Ramos (cell line): ENCODE measurements at regions not wholly inside any gene's neighbourhood (a gene's known extent, or its start where the extent isn't known, plus 50 kb on each side); places are given as distances from the start of the nearest gene placed in this dataset.
"Not testable (repeated sequence)": the region's sequence is repeated elsewhere in the genome, so short reads cannot be mapped to it uniquely, and the experiment has no call there.

Experiments used
- in situ Hi-C: fragments of 300-500 bp; cut with MboI; formaldehyde crosslinking; loops from one replicate; pipeline ENCODE4 v1.14.3; 2022; ENCODE audit warnings: low sequenced_read_pairs; ENCODE audit not compliant: unreplicated experiment

DNA sequence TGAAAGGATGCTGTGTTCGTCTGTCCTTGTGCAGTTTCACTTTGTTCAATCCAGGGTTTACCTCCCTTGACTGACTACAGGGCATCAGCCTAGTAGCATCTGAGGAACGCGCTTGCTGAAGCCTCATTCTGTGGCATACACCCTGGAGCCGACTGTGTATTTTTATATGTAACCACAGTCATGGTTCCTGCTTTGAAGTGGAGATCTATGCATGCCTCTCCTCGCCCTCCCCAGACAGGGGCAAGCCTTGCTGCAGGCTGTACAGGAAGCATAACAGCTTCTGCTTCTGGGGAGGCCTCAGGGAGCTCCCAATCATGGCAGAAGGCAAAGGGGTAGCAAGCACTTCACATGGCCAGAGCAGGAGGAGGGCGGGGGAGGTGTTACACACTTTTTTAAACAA, 262.1 kb downstream of the BCL11B start:
- in situ Hi-C loops, result no loop called here

DNA sequence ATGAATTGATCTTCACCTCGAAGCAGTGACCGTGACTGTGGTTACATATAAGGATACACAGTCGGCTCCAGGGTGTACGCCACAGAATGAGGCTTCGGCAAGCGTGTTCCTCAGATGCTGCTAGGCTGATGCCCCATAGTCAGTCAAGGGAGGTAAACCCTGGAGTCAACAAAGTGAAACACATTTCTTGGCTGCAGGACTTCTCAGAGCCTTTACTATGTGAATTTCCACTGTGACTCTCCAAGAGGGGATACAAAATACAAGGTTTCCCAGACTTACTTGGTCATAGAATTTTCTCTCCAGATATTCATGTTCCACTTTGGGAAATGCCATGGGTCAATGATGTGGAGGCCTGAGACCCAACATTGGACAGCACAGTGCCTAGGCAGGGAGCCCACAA, 260.6 kb downstream of the BCL11B start:
- in situ Hi-C loops, result no loop called here

DNA sequence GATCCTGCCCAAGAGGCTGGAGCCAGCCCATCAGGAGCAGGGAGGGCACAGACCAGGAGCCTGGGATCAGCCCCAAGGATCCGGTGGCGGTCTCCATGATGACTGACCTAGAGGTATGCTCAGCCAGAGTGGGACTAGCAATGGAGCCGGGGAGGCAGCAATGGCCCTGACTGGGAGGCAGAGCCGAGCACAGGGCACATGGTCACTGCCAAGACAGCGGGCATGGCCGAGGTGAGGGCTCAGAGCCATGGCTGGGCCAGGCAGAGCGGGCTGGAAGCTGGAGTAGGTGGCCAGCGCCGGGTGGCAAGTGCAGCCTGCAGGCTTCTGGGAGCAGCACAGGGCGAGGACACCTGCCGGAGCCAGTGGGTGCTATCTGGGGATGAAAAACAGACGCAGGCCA, 259.3 kb downstream of the BCL11B start:
- in situ Hi-C loops, result no loop called here

DNA sequence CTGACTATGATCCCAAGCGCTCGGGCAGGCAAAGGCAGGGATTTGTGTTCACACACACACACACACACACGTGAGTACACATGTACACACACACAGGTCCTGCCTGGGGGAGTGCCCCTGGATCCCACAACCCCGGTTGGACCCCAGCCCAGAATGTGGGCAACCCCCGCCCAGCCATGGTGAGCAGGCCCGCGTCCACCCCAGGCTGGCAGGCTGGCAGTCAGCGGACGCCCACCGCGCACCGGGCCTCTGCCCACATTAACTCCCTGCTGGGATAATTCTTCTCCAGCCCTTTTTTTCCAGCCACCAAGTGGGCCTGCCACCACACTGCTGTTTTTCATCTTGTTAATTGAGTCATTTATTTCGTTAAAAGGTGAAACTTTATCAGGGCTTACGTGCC, 256.2 kb downstream of the BCL11B start:
- in situ Hi-C loops, result no loop called here

DNA sequence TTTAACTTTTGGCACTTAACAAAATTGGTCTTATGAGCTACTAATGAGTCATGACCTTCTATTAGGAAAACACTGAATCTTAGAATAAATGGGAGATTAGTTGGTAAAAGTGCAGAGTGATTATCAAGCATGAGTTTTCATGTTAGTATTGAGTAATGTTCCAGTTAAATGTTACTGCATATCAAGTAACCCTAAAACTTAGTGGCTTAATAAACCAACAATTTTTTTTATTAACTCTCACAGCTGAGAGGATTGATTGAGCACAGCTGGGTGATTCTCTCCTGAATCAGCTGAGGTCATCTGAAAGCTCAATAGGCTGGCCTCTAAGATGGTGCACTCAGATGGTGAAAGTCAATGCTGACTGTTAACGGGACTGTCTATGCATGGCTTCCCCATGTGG, 248.6 kb downstream of the BCL11B start:
- in situ Hi-C loops, result no loop called here

DNA sequence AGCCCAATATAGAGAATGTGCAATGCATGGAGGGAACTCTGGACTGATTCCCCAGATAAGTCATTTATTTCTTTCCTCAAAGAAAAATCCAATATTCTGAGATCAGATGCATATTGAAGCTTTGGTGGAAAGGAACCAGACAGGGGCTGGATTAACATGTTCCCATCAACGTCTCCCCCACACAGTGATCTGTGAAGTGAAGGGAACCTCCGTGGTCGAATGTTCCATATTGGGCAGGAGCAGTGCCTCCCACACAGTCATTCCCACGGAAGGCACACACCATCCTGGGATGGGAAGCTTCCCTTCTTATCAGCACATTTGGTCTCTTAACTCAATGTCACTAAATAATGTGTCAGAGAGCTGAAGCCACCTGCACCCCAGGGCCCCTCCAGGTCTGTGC, 247.1 kb downstream of the BCL11B start:
- in situ Hi-C loops, result no loop called here

DNA sequence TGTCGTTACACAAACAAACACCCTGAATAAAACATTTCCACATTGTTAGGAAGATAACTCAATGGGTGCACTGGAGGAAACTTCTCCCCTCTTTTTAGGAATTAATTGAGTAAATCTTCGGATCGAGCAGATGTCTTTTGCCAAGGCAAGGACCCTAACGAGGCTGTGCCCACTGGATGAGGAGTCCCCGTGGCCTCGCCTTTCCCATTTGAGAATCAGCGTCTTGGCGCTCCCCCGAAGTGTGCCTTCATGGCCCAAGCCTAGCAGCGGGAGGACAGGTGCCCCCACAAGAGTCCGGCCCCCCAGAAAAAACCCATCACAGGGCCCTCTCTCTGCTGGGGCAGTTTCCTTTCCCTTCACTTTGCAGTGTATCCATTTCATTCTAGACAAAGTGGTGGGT, 246.6 kb downstream of the BCL11B start:
- in situ Hi-C loops, result no loop called here

DNA sequence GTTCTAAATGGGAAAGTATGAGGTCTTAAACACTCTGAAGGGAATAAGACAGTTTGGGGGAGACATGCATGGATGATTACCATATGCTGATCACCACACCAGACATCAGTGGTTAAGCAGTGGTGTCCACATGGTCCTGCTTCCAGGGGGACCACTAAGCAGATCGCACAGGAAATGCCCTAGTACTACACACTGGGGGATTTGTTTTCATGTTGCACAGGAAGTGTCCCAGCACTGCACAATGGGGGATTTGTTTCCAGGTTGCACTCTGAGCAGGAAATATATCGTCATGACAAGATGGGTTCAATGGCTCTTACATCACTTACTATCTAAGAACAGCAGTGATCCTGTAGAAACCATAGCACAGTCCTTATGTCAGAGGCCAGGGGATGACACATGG, 245.5 kb downstream of the BCL11B start:
- in situ Hi-C loops, result no loop called here

DNA sequence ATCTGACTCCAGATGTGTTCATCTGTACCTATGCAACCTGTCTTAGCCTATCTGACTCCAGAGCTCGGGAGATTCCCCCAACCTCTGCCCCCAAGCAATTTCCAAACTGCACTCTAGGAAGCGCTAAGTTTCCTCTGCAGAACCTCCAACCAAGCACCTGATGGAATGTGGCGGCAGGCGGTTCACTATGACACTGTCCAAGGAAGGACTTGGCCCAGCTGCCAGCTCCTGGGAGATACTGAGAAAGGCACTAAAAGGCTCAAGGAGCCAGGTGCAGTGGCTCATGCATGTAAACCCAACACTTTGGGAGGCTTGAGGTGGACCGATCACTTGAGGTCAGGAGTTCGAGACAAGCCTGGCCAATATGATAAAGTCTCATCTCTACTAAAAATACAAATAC, 244.0 kb downstream of the BCL11B start:
- in situ Hi-C loops, result no loop called here

DNA sequence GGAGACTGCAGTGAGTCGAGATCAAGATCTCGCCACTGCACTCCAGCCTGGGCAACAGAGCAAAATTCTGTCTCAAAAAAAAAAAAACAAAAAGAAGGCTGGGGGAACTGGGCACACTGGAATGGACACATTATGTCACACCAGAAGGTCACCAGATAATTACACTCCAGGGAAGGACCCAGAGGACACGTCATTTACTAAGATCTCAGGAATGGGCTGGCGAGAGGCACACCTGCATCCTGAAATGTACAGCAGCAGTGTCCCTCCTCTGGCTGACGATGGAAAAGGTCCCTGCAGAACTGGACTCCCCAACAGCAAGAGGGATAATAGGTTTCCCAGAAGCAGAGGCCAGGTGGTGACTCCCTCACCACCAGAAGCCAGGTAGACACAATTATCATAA, 243.5 kb downstream of the BCL11B start:
- in situ Hi-C loops, result no loop called here

DNA sequence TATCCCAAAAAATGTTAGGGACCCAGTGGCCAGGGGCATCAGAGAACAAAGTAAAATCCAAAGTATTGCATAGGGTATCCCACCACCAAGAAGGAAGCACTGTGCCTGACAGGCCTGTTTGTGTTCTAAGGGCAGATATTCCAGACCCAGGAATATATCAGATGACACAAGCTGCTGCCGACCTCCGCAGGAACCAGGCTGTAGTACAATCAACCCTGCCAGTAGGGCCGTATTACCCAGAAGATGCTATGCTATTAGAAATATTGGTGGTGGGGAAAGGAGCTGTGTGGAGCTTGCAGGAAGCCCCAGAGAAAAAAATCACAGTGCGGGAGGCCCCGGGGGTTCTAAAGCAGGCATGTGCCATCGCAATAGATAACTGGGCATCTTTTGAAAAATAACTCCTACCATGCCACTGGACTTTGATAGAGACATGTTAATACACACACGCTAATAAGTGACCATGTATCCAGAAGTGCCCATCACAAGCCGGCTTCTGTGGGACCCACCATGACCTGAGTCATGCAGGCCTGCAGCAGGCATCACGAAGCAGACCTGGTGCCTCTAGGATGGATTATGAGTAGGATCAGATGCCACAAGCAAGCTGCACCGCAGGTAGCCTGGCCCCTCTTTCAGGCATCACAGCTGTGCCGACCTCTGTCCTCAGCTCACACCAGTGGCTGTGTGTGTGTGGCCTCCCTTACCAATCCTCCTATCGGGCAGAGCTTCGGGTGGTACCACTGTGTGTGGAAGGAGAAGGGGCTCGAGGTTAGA, 242.7 kb downstream of the BCL11B start:
- in situ Hi-C loops, result no loop called here

DNA sequence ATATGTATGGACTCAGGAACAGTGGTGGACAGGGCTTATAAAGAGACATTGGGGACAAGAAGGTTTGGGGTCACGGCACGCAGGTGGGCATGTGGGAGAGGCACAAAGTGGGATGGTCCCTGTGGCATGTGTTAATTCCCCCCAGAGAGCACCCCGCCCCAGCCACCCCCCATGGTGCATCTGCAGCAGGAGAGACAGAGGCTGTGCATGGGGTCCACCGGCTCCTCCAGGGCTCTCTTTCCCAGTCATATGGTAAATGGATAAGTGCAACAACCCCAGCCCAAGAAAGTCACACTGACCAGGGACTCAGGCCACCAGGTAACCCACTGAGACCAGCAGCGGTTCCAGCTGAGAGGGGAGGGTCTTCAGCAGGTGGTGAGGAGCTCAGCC, 242.1 kb downstream of the BCL11B start:
- in situ Hi-C loops, result no loop called here

DNA sequence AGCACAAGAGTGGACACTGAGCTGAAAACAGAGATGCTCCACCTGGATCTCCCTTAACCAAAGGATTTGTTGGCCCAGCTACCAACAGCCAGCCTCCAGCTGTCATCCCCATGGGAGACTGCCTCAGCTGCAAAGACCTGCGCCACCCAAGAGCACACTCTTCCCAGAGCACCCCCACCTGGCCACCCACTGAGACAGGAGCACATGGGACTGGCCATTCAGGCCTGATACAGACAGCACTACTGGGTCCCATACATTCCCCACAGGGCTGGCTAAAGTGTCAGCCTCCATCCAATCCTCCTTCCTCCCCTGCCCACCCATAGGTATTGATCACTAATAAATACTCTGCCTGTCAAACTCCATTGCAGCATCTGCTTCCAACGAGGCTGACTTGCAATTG, 241.5 kb downstream of the BCL11B start:
- in situ Hi-C loops, result no loop called here

DNA sequence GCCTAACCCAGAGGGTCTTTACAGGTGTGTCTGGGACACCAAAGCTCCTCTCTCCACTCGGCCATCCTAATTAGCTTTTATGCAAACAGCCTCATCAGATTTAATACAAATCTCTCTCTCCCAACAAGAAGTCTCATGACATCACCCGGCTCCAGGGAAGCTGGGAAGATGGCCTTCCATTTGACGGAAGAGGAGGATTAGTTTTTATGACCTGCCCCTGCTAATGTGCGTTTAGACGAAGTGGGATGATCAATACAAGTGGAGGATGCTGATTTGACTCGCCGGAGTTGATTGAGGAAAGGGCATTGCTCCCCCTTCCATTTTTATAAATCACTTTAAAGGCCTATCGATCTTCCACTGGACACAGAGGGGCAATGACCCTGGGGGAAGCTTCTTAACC, 239.2 kb downstream of the BCL11B start:
- in situ Hi-C loops, result no loop called here

DNA sequence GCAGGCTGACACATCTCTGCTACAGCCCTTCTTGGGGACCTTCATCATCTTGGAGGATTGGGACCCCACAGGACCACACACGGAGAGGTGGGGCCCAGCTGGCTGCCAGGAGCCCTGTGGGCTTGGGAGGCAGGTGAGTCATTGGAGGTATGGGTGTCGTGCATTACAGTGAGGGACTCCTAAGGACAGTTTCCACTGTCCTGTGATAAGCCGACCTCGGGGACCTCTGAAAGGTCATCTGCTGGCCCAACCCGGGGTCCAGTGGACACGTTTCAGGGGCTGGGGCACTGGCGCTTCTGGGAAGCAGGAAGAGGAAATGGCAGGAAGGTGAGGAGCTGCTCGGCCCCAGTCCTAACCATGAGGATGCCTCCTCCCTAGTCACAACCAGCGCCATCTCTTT, 238.0 kb downstream of the BCL11B start:
- in situ Hi-C loops, result no loop called here

DNA sequence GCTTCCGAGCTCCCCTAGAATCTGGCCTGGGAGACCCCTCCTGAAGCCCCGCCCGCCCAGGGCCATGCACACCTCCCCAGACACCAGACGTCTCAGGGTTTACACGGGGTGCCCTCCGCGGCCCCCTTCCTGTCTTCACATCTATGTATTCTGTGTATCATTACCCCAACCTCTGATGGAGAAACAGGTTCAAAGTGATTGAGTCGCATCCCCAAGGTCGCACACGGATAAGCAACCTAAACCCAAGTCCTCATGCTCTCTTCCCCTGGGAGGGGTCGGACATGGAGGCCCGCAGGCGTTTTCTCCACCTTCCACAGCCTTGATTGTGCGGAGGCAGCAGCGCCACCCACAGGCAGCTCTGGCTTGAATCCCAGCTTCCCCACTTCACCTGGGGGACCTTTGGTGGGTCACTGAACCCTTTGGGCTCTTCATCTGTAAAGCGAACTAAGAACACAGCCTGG, 237.3 kb downstream of the BCL11B start:
- in situ Hi-C loops, result no loop called here

DNA sequence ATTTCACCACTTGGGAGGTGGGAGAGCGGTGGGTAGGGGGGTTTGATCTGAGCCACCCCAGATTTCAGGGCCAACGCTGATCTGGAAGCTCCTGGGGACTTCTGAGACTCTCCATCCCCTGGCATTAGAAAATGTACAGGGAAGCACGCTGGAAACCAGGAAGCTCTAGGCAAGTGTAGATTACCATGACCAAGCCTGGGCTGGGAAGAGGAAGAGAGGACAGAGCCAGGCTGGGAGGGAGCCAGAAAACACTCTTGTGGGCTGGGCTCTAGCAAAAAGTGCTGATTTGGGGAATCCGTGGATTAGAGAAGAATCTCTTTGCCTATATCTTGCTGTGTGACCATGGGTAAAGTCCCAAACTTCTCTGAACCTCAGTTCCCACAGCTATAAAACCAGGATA, 236.7 kb downstream of the BCL11B start:
- in situ Hi-C loops, result no loop called here

DNA sequence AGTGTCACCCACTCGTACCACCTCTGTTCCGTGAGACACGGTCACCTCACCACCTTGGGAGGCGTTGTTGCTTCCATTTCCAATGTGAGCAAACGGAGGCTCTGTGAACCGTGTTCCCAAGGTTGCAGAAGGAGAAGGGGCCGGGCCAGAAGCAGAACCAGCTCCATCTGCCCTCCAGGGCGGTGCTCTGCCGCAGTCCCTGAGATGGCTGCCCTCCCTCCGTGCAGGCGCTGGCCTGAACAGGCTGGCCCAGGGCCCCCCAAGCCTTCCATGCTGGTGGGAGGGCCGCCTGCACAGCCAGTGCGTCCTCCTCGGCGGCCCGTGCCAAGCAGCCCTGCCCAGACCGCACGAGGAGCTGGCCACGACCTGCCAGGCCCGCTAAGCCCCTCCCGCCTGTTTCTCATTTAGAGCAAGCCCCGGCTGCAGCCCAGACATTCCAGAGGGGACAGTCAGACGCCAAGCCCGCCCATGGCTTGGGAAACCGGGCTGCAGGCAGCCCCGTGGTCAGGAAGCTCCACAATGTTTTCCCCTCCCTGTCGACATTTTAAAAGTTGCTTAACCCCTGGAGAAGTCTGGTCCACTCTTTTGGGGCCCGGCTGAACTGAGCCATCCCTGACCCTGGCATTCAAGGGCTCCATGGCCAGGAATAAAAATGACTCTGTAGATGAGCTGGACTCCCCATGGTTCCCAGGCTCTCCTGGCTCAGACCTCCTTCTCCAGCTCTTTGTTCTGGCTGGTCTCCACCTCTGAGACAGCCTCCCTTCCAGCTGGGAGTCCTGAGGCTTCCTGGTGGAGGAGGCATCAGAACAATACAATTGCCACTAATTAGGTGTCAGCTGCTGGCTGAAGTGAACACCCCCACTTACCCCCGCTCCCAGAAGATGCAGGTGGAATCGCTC, 236.0 kb downstream of the BCL11B start:
- in situ Hi-C loops, result no loop called here

DNA sequence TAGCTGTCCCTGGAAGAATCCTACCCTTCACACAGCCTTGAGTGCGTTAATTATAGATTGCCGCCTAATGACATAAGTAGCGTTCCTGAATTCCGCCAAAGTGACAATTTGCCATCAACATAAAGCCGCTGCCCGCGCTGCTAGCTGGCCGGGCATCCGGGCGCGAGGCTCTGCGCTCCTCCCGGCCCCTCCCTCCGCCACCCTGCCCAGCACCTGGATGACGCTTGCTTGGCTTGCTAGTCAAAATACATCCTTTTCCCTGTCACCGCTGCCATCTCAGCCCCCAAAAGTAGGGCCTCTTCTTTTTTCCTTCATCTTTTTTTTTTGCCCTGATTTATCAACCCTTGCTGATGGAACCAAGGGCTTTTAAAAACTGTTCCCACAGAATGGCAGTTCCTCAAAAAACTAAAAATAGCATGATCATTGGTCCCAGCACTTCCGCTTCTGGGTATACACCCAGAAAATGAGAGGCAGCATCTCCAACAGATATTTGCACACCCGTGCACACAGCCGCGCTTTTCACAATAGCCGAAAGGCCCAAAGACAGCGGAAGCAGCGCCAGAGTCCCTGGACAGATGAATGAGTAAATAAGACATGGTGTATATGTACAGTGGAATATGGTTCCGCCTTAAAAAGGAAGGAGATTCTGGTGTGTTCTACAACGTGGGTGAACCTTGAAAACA, 235.2 kb downstream of the BCL11B start:
- in situ Hi-C loops, result no loop called here

DNA sequence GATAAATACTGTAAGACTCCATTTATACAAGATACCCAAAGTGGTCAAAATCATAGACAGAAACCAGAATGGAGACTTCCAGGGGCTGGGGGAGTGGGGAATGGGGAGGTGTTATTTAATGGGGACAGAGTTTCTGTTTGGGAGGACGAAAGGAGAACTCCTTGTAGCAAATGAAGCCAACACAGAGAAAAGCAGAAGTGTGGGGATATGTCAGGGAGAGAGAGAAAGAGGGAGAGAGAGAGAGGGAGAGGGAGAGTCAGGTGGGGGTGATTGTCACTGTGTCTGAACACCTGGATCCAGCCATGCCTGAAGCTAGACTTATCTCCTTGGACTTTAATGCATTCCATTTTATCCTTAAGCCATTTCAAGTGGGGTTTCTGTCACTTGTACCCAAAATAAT, 234.7 kb downstream of the BCL11B start:
- in situ Hi-C loops, result not testable (repeated sequence)
